ENCODE measurements at regions not wholly inside any gene's neighbourhood (a gene's known extent, or its start where the extent isn't known, plus 50 kb on each side); places are given as distances from the start of the nearest gene placed in this dataset.
"Not testable (repeated sequence)": the region's sequence is repeated elsewhere in the genome, so short reads cannot be mapped to it uniquely, and the experiment has no call there.

DNA sequence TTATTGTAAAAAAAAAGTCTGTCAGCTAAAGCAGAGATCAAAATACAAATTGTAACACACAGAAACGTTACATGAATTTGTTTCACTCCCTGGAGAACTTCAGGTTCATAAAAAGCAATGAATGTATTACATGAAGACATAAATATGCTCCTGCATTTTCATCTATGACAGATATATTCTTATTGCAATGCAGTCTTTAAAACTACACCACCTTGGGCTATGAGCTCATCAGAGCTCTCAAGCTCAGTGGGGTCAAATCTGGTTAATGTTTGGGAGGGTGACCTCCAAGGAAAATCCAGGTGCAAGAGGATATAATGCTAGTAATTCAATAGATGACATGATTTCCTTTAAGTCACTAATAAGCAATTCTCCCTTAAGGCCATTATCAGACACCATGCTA is 606.8 kb downstream of the EPHA3 start:
- H3K36me3 ChIP-seq (ENCODE audit: control insufficient read depth in 2 of 2, insufficient read depth in 2 of 2, low read length in 2 of 2): no peaks in the 10 kb centered on the region
- H3K27ac ChIP-seq (ENCODE audit: low read depth in 2 of 2, low read length in 2 of 2): no peak overlapping the region
- H3K27me3 ChIP-seq (ENCODE audit: control insufficient read depth in 2 of 2, insufficient read depth in 2 of 2, low read length in 2 of 2): no peaks in the 10 kb centered on the region
- H3K4me3 ChIP-seq (ENCODE audit: low read length in 2 of 2): no peak overlapping the region
- H3K9ac ChIP-seq (ENCODE audit: low read depth in 1 of 2, low read length in 2 of 2): no peak overlapping the region
- no peaks in the 10 kb centered on the region for H3K9me3 ChIP-seq (ENCODE audit: control insufficient read depth in 2 of 2, low read length in 2 of 2)
- H3K4me1 ChIP-seq (ENCODE audit: control insufficient read depth in 2 of 2, insufficient read depth in 2 of 2, low read length in 2 of 2): no peaks in the 10 kb centered on the region

- Histone ChIP-seq H3K9me3 (ENCODE audit: control insufficient read depth in 2 of 2, low read length in 2 of 2) (no peaks in the 10 kb centered on the region), H3K4me3 (ENCODE audit: low read length in 2 of 2) (no peak overlapping the region), H3K9ac (ENCODE audit: low read depth in 1 of 2, low read length in 2 of 2) (no peak overlapping the region), H3K36me3 (ENCODE audit: control insufficient read depth in 2 of 2, insufficient read depth in 2 of 2, low read length in 2 of 2) (no peaks in the 10 kb centered on the region), H3K27me3 (ENCODE audit: control insufficient read depth in 2 of 2, insufficient read depth in 2 of 2, low read length in 2 of 2) (no peaks in the 10 kb centered on the region), H3K4me1 (ENCODE audit: control insufficient read depth in 2 of 2, insufficient read depth in 2 of 2, low read length in 2 of 2) (no peaks in the 10 kb centered on the region), H3K27ac (ENCODE audit: low read depth in 2 of 2, low read length in 2 of 2) (no peak overlapping the region)
Measured at GRCh38 chr3:89740080-89740880, 632.9 kb downstream of the EPHA3 start.

DNA sequence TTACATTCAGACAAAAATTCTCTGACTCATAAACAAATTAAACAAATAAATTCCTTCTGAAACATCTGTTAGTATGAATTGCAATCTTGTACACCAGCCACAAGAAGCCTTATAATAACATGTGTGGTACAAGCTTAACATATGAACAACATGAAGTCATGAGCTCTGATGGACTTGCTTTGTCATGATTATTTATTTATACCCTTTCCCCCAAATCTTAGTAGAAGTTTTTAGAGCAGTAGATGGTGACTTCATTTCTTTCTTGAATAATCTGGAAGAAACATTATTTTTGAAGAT is 633.4 kb downstream of the EPHA3 start:
- no peak overlapping the region for H3K9ac ChIP-seq (ENCODE audit: low read depth in 1 of 2, low read length in 2 of 2)
- H3K27me3 ChIP-seq (ENCODE audit: control insufficient read depth in 2 of 2, insufficient read depth in 2 of 2, low read length in 2 of 2): no peaks in the 10 kb centered on the region
- H3K4me1 ChIP-seq (ENCODE audit: control insufficient read depth in 2 of 2, insufficient read depth in 2 of 2, low read length in 2 of 2): no peaks in the 10 kb centered on the region
- no peaks in the 10 kb centered on the region for H3K9me3 ChIP-seq (ENCODE audit: control insufficient read depth in 2 of 2, low read length in 2 of 2)
- no peak overlapping the region for H3K4me3 ChIP-seq (ENCODE audit: low read length in 2 of 2)
- H3K36me3 ChIP-seq (ENCODE audit: control insufficient read depth in 2 of 2, insufficient read depth in 2 of 2, low read length in 2 of 2): no peaks in the 10 kb centered on the region
- H3K27ac ChIP-seq (ENCODE audit: low read depth in 2 of 2, low read length in 2 of 2): no peak overlapping the region

GRCh38 chr3:89742546-89742945 is 635.1 kb downstream of the EPHA3 start:
- no peaks in the 10 kb centered on the region for H3K4me1 ChIP-seq (ENCODE audit: control insufficient read depth in 2 of 2, insufficient read depth in 2 of 2, low read length in 2 of 2)
- H3K36me3 ChIP-seq (ENCODE audit: control insufficient read depth in 2 of 2, insufficient read depth in 2 of 2, low read length in 2 of 2): no peaks in the 10 kb centered on the region
- no peaks in the 10 kb centered on the region for H3K9me3 ChIP-seq (ENCODE audit: control insufficient read depth in 2 of 2, low read length in 2 of 2)
- no peak overlapping the region for H3K27ac ChIP-seq (ENCODE audit: low read depth in 2 of 2, low read length in 2 of 2)
- no peak overlapping the region for H3K4me3 ChIP-seq (ENCODE audit: low read length in 2 of 2)
- H3K27me3 ChIP-seq (ENCODE audit: control insufficient read depth in 2 of 2, insufficient read depth in 2 of 2, low read length in 2 of 2): no peaks in the 10 kb centered on the region
- H3K9ac ChIP-seq (ENCODE audit: low read depth in 1 of 2, low read length in 2 of 2): no peak overlapping the region

- not testable (repeated sequence) for H3K27ac ChIP-seq (ENCODE audit: low read depth in 2 of 2, low read length in 2 of 2); H3K27me3 ChIP-seq (ENCODE audit: control insufficient read depth in 2 of 2, insufficient read depth in 2 of 2, low read length in 2 of 2); H3K9ac ChIP-seq (ENCODE audit: low read depth in 1 of 2, low read length in 2 of 2); H3K4me3 ChIP-seq (ENCODE audit: low read length in 2 of 2); H3K9me3 ChIP-seq (ENCODE audit: control insufficient read depth in 2 of 2, low read length in 2 of 2); H3K4me1 ChIP-seq (ENCODE audit: control insufficient read depth in 2 of 2, insufficient read depth in 2 of 2, low read length in 2 of 2); H3K36me3 ChIP-seq (ENCODE audit: control insufficient read depth in 2 of 2, insufficient read depth in 2 of 2, low read length in 2 of 2)
Measured at GRCh38 chr3:89747541-89748278, 640.3 kb downstream of the EPHA3 start.

GRCh38 chr3:89762405-89762804 is 655.0 kb downstream of the EPHA3 start:
- Histone ChIP-seq H3K9me3 (ENCODE audit: control insufficient read depth in 2 of 2, low read length in 2 of 2) (no peaks in the 10 kb centered on the region), H3K36me3 (ENCODE audit: control insufficient read depth in 2 of 2, insufficient read depth in 2 of 2, low read length in 2 of 2) (no peaks in the 10 kb centered on the region), H3K27me3 (ENCODE audit: control insufficient read depth in 2 of 2, insufficient read depth in 2 of 2, low read length in 2 of 2) (no peaks in the 10 kb centered on the region), H3K4me3 (ENCODE audit: low read length in 2 of 2) (no peak overlapping the region), H3K9ac (ENCODE audit: low read depth in 1 of 2, low read length in 2 of 2) (no peak overlapping the region), H3K27ac (ENCODE audit: low read depth in 2 of 2, low read length in 2 of 2) (no peak overlapping the region), H3K4me1 (ENCODE audit: control insufficient read depth in 2 of 2, insufficient read depth in 2 of 2, low read length in 2 of 2) (no peaks in the 10 kb centered on the region)

GRCh38 chr3:89783341-89783927 is 676.0 kb downstream of the EPHA3 start:
- Histone ChIP-seq H3K4me3 (ENCODE audit: low read length in 2 of 2) (no peak overlapping the region), H3K27ac (ENCODE audit: low read depth in 2 of 2, low read length in 2 of 2) (no peak overlapping the region), H3K9me3 (ENCODE audit: control insufficient read depth in 2 of 2, low read length in 2 of 2) (no peaks in the 10 kb centered on the region), H3K27me3 (ENCODE audit: control insufficient read depth in 2 of 2, insufficient read depth in 2 of 2, low read length in 2 of 2) (no peaks in the 10 kb centered on the region), H3K4me1 (ENCODE audit: control insufficient read depth in 2 of 2, insufficient read depth in 2 of 2, low read length in 2 of 2) (no peaks in the 10 kb centered on the region), H3K9ac (ENCODE audit: low read depth in 1 of 2, low read length in 2 of 2) (no peak overlapping the region), H3K36me3 (ENCODE audit: control insufficient read depth in 2 of 2, insufficient read depth in 2 of 2, low read length in 2 of 2) (no peaks in the 10 kb centered on the region)

DNA sequence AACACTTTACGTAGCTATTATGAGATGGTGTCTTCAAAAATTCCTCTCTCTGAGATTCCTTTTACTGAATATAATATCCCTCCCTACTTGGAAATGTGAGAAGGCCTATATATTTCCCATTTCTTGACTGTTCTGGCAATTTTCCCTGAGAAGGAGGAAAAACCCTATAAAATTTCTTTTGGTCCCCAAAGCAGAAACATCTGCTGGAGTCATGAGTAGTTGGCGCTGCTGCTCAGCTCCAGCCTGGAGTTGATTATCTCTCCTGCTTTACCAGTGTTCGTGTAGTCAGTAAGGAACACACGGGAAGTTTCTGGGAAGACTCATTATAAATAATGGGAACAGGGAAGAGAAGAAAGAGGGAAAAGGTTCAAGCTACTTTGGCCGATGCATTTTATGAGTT is 680.1 kb downstream of the EPHA3 start:
- Histone ChIP-seq H3K27ac (ENCODE audit: low read depth in 2 of 2, low read length in 2 of 2) (no peak overlapping the region), H3K27me3 (ENCODE audit: control insufficient read depth in 2 of 2, insufficient read depth in 2 of 2, low read length in 2 of 2) (no peaks in the 10 kb centered on the region), H3K4me1 (ENCODE audit: control insufficient read depth in 2 of 2, insufficient read depth in 2 of 2, low read length in 2 of 2) (no peaks in the 10 kb centered on the region), H3K9me3 (ENCODE audit: control insufficient read depth in 2 of 2, low read length in 2 of 2) (no peaks in the 10 kb centered on the region), H3K4me3 (ENCODE audit: low read length in 2 of 2) (no peak overlapping the region), H3K36me3 (ENCODE audit: control insufficient read depth in 2 of 2, insufficient read depth in 2 of 2, low read length in 2 of 2) (no peaks in the 10 kb centered on the region), H3K9ac (ENCODE audit: low read depth in 1 of 2, low read length in 2 of 2) (no peak overlapping the region)

- no peak overlapping the region for H3K27ac ChIP-seq (ENCODE audit: low read depth in 2 of 2, low read length in 2 of 2)
- no peaks in the 10 kb centered on the region for H3K27me3 ChIP-seq (ENCODE audit: control insufficient read depth in 2 of 2, insufficient read depth in 2 of 2, low read length in 2 of 2)
- H3K4me3 ChIP-seq (ENCODE audit: low read length in 2 of 2): no peak overlapping the region
- no peaks in the 10 kb centered on the region for H3K36me3 ChIP-seq (ENCODE audit: control insufficient read depth in 2 of 2, insufficient read depth in 2 of 2, low read length in 2 of 2)
- H3K9ac ChIP-seq (ENCODE audit: low read depth in 1 of 2, low read length in 2 of 2): no peak overlapping the region
- no peaks in the 10 kb centered on the region for H3K9me3 ChIP-seq (ENCODE audit: control insufficient read depth in 2 of 2, low read length in 2 of 2)
- no peaks in the 10 kb centered on the region for H3K4me1 ChIP-seq (ENCODE audit: control insufficient read depth in 2 of 2, insufficient read depth in 2 of 2, low read length in 2 of 2)
Measured at GRCh38 chr3:89787979-89788378, 680.6 kb downstream of the EPHA3 start.

- H3K4me3 ChIP-seq (ENCODE audit: low read length in 2 of 2): no peak overlapping the region
- no peaks in the 10 kb centered on the region for H3K4me1 ChIP-seq (ENCODE audit: control insufficient read depth in 2 of 2, insufficient read depth in 2 of 2, low read length in 2 of 2)
- no peaks in the 10 kb centered on the region for H3K27me3 ChIP-seq (ENCODE audit: control insufficient read depth in 2 of 2, insufficient read depth in 2 of 2, low read length in 2 of 2)
Measured at GRCh38 chr3:89795506-89795905, 688.1 kb downstream of the EPHA3 start.

More at GRCh38 chr3:89795506-89795905, 688.1 kb downstream of the EPHA3 start:
- Histone ChIP-seq H3K27ac (ENCODE audit: low read depth in 2 of 2, low read length in 2 of 2) (no peak overlapping the region), H3K9ac (ENCODE audit: low read depth in 1 of 2, low read length in 2 of 2) (no peak overlapping the region), H3K36me3 (ENCODE audit: control insufficient read depth in 2 of 2, insufficient read depth in 2 of 2, low read length in 2 of 2) (no peaks in the 10 kb centered on the region), H3K9me3 (ENCODE audit: control insufficient read depth in 2 of 2, low read length in 2 of 2) (no peaks in the 10 kb centered on the region)
